ENCODE measurements at regions not wholly inside any gene's neighbourhood (a gene's known extent, or its start where the extent isn't known, plus 50 kb on each side); places are given as distances from the start of the nearest gene placed in this dataset.

DNA sequence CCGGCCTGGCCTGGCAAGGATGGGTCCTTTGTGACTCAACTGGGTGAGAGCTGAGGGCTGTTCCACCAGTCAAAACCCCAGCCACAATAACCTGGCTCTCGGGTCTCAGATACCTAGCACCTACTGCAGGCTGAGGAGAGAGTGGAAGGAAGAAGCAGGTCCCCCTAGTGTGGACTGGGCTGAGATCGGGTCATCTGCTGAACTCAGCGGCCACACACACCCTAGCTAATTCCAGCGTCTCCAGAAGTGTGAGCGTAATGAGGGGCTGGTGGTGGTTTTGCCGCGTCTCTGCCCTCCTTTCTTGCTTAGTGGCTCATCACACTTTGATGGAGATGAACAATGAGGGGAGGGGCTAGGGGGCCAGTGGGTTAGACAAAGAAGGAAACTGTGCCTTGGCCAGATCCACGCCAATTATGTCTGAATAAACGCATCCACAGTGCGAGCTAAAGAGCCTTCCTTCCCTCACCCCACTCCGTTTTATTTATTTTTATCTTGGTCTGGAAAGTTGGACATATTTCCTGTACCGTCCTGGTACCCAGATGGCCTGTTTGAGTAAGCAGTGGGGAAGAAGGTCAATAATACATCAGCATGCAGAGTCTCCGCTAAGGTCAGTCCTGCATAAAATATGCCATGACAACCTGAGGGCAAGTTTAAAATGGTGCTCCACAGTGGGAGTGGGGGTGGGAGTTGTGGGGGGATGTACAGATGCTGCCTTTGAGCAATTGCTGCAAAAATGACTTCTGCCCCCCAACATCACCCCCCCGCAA is 370.0 kb downstream of the WDR72 start:
- Histone ChIP-seq H3K36me3 (ENCODE audit: insufficient read depth, low read length) (no peaks in the 10 kb centered on the region), H3K27me3 (ENCODE audit: insufficient read depth, low read length, poor library complexity) (no peaks in the 10 kb centered on the region), H3K4me1 (ENCODE audit: insufficient read depth, low read length) (no peaks in the 10 kb centered on the region), H3K4me3 (ENCODE audit: low read depth in 1 of 2, low read length in 2 of 2) (no peak overlapping the region), H3K4me2 (ENCODE audit: insufficient read depth, low read length) (no peak overlapping the region), H3K27ac (ENCODE audit: low read length) (no peak overlapping the region), H3K79me2 (ENCODE audit: insufficient read depth, low read length) (no peaks in the 10 kb centered on the region), H2AFZ (ENCODE audit: low read depth, low read length) (no peak overlapping the region), H3K9ac (ENCODE audit: low read depth, low read length) (no peak overlapping the region), H3K9me3 (ENCODE audit: insufficient read depth, low read length, severe bottlenecking) (no peaks in the 10 kb centered on the region), H4K20me1 (ENCODE audit: insufficient read depth, low read length) (no peaks in the 10 kb centered on the region)
- no peak for ATAC-seq (ENCODE audit: insufficient read depth, low read depth)
- no peak for TF ChIP-seq EZH2 (IDR thresholded peaks at IDR 0.05; ENCODE audit: borderline replicate concordance, low read depth, low read length, severe bottlenecking)
- TF ChIP-seq, protein P1, sequence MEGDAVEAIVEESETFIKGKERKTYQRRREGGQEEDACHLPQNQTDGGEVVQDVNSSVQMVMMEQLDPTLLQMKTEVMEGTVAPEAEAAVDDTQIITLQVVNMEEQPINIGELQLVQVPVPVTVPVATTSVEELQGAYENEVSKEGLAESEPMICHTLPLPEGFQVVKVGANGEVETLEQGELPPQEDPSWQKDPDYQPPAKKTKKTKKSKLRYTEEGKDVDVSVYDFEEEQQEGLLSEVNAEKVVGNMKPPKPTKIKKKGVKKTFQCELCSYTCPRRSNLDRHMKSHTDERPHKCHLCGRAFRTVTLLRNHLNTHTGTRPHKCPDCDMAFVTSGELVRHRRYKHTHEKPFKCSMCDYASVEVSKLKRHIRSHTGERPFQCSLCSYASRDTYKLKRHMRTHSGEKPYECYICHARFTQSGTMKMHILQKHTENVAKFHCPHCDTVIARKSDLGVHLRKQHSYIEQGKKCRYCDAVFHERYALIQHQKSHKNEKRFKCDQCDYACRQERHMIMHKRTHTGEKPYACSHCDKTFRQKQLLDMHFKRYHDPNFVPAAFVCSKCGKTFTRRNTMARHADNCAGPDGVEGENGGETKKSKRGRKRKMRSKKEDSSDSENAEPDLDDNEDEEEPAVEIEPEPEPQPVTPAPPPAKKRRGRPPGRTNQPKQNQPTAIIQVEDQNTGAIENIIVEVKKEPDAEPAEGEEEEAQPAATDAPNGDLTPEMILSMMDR (IDR thresholded peaks at IDR 0.05; ENCODE audit: borderline replicate concordance, extremely low read depth, low read length, poor library complexity, severe bottlenecking), result no peak
- DNase-seq, result no peak

DNA sequence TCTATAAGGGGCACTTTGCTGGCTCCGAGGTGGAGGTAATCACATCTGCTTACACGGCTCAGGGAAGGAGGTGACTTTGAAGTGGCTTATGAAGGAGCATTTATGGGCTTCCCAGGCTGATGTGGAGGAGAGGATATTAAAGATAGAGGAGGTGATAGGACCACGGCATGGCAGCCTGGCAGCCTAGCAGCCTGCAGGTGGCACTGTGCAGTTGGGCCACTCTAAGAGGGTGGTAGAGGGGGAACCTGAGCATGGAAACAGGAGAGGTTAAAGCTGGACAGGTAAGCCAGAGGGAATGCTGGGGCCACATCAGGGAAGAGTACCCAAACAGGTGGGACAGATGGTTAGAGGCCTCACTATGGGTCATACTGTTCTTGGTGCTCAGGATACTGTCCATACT is 375.0 kb downstream of the WDR72 start:
- no peak for TF ChIP-seq EZH2 (IDR thresholded peaks at IDR 0.05; ENCODE audit: borderline replicate concordance, low read depth, low read length, severe bottlenecking)
- TF ChIP-seq, protein P1 (IDR thresholded peaks at IDR 0.05; ENCODE audit: borderline replicate concordance, extremely low read depth, low read length, poor library complexity, severe bottlenecking), result peak; percentile 37
- DNase-seq (no peak), ATAC-seq (ENCODE audit: insufficient read depth, low read depth) (no peak)
- Histone ChIP-seq H3K79me2 (ENCODE audit: insufficient read depth, low read length) (no peaks in the 10 kb centered on the region), H2AFZ (ENCODE audit: low read depth, low read length) (no peak overlapping the region), H4K20me1 (ENCODE audit: insufficient read depth, low read length) (no peaks in the 10 kb centered on the region), H3K27ac (ENCODE audit: low read length) (no peak overlapping the region), H3K36me3 (ENCODE audit: insufficient read depth, low read length) (no peaks in the 10 kb centered on the region), H3K4me2 (ENCODE audit: insufficient read depth, low read length) (no peak overlapping the region), H3K9ac (ENCODE audit: low read depth, low read length) (no peak overlapping the region), H3K9me3 (ENCODE audit: insufficient read depth, low read length, severe bottlenecking) (no peaks in the 10 kb centered on the region), H3K4me1 (ENCODE audit: insufficient read depth, low read length) (no peaks in the 10 kb centered on the region), H3K4me3 (ENCODE audit: low read depth in 1 of 2, low read length in 2 of 2) (no peak overlapping the region), H3K27me3 (ENCODE audit: insufficient read depth, low read length, poor library complexity) (no peaks in the 10 kb centered on the region)

DNA sequence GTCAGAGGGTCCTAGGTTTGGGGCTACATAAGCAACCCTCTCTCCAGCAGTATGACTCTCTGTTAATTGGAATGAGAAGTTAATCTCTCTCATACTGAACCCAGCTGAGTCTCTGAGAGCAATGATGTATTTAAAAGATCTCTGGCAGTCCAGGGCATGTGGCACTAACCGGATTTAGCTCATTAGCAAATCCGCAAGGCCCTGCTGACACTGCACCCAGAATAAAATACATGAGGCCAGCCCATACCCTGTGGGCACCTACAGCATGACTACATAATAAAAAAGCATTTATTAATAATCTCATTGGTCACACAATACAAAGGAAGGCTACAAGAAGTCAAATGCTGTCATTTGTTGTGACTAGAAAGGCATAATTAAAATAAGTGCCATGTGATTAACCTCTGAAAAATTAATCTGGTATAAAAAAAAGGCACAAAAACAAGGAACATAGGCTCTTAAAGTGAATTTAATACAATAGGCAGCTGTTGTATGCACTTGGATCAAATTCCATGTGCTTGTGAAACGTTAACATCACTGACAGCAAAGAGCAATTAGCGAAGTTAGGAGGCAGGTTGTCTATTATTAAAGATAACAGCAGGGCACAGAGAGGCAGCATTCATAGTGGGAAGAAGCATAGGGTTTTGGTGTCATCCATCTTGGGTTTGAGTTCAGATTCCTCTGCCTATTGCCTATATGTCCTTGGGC is 381.2 kb downstream of the WDR72 start:
- no peak overlapping the region for H3K4me3 ChIP-seq (ENCODE audit: low read depth in 1 of 2, low read length in 2 of 2)
- TF ChIP-seq, protein P1 (IDR thresholded peaks at IDR 0.05; ENCODE audit: borderline replicate concordance, extremely low read depth, low read length, poor library complexity, severe bottlenecking), result no peak
- no peak for TF ChIP-seq EZH2 (IDR thresholded peaks at IDR 0.05; ENCODE audit: borderline replicate concordance, low read depth, low read length, severe bottlenecking)
- no peak for ATAC-seq (ENCODE audit: insufficient read depth, low read depth)

More for the DNA sequence above, 381.2 kb downstream of the WDR72 start:
- Histone ChIP-seq H3K79me2 (ENCODE audit: insufficient read depth, low read length) (no peaks in the 10 kb centered on the region), H4K20me1 (ENCODE audit: insufficient read depth, low read length) (no peaks in the 10 kb centered on the region), H2AFZ (ENCODE audit: low read depth, low read length) (no peak overlapping the region), H3K4me1 (ENCODE audit: insufficient read depth, low read length) (no peaks in the 10 kb centered on the region), H3K9ac (ENCODE audit: low read depth, low read length) (no peak overlapping the region), H3K4me2 (ENCODE audit: insufficient read depth, low read length) (no peak overlapping the region), H3K36me3 (ENCODE audit: insufficient read depth, low read length) (no peaks in the 10 kb centered on the region), H3K27ac (ENCODE audit: low read length) (no peak overlapping the region), H3K27me3 (ENCODE audit: insufficient read depth, low read length, poor library complexity) (no peaks in the 10 kb centered on the region), H3K9me3 (ENCODE audit: insufficient read depth, low read length, severe bottlenecking) (no peaks in the 10 kb centered on the region)
- no peak for DNase-seq
